ENCODE measurements at regions not wholly inside any gene's neighbourhood (a gene's known extent, or its start where the extent isn't known, plus 50 kb on each side); places are given as distances from the start of the nearest gene placed in this dataset.

- H2AFZ ChIP-seq (ENCODE audit: control insufficient read depth, low read depth, low read length), result no peak overlapping the region
- no TSS peak for BruUV-seq (replicated peaks)
- H4K20me1 ChIP-seq (ENCODE audit: control insufficient read depth, insufficient read depth), result no peaks in the 10 kb centered on the region
- no peaks in the 10 kb centered on the region for H3K79me2 ChIP-seq (ENCODE audit: control insufficient read depth, insufficient read depth, low read length)
- FAIRE-seq, result no peak
- no peaks in the 10 kb centered on the region for H3K4me1 ChIP-seq (ENCODE audit: control insufficient read depth, insufficient read depth, low read length)
- RAD21 ChIA-PET (ENCODE audit: unreplicated experiment), result no interaction called here
- 25% methylated on average over 1 of the region's 1 CpG for WGBS (ENCODE audit: insufficient coverage, insufficient replicate concordance, low lambda C conversion rate, missing lambda C conversion rate)
- H3K27ac ChIP-seq (ENCODE audit: control insufficient read depth, insufficient read depth), result no peak overlapping the region
- H3K36me3 ChIP-seq (ENCODE audit: control insufficient read depth in 2 of 2, insufficient read depth in 2 of 2, low read length in 1 of 2), result no peaks in the 10 kb centered on the region
- no peak overlapping the region for H3K9ac ChIP-seq (ENCODE audit: control insufficient read depth, insufficient read depth, low read length)
- in situ Hi-C loops (cut with MboI) (no loop called here), intact Hi-C loops (cut with micrococcal nuclease; ENCODE audit: unreplicated experiment) (no loop called here)
- DNase-seq (ENCODE audit: low read depth, low spot score), result no peak
- POLR2A ChIA-PET, result no interaction called here
- H3K27me3 ChIP-seq (replicated peaks in 1 of 2; ENCODE audit: control insufficient read depth in 2 of 2, insufficient read depth in 2 of 2, low read length in 1 of 2), result no peaks in the 10 kb centered on the region
- H3K9me3 ChIP-seq (replicated peaks; ENCODE audit: control insufficient read depth, insufficient read depth, low read length), result no peaks in the 10 kb centered on the region
- no peak overlapping the region for H3K4me3 ChIP-seq
- CTCF ChIA-PET, result interaction anchor here (0.6 kb wide), 1 partner anchor 20 kb away, joined by 3 read pairs; no protein-coding TSS in a partner anchor
- no peak for TF ChIP-seq ZNF207 (IDR thresholded peaks at IDR 0.05; ENCODE audit: borderline replicate concordance)
- TF ChIP-seq MTA2 (IDR thresholded peaks at IDR 0.05; ENCODE audit: low read depth), result no peak
- TF ChIP-seq RELA (IDR thresholded peaks at IDR 0.05; ENCODE audit: borderline replicate concordance, partially characterized antibody), result no peak
- TF ChIP-seq SP1 (IDR thresholded peaks at IDR 0.05; ENCODE audit: low read depth, low read length), result no peak
- no peak for TF ChIP-seq SUPT20H (IDR thresholded peaks at IDR 0.05; ENCODE audit: borderline replicate concordance, control insufficient read depth, low read depth, low read length)
- no peak for TF ChIP-seq SREBF2 (IDR thresholded peaks at IDR 0.05; ENCODE audit: low read length)
- no peak for TF ChIP-seq KDM1A (IDR thresholded peaks at IDR 0.05; ENCODE audit: borderline replicate concordance)
- TF ChIP-seq MAX (IDR thresholded peaks at IDR 0.05; ENCODE audit: low read depth, low read length), result no peak
- no peak for TF ChIP-seq GABPA (IDR thresholded peaks at IDR 0.05; ENCODE audit: low read depth)
- TF ChIP-seq FOXK2 (IDR thresholded peaks at IDR 0.05), result no peak
- TF ChIP-seq EGR1 (IDR thresholded peaks at IDR 0.05; ENCODE audit: borderline replicate concordance in 1 of 2, low read depth in 2 of 2, low read length in 2 of 2), result no peak
- no peak for TF ChIP-seq LARP7 (IDR thresholded peaks at IDR 0.05)
- TF ChIP-seq MEF2A (IDR thresholded peaks at IDR 0.05; ENCODE audit: insufficient read depth, low read depth, low read length), result no peak
- no peak for TF ChIP-seq NBN (IDR thresholded peaks at IDR 0.05)
- TF ChIP-seq, protein P1, sequence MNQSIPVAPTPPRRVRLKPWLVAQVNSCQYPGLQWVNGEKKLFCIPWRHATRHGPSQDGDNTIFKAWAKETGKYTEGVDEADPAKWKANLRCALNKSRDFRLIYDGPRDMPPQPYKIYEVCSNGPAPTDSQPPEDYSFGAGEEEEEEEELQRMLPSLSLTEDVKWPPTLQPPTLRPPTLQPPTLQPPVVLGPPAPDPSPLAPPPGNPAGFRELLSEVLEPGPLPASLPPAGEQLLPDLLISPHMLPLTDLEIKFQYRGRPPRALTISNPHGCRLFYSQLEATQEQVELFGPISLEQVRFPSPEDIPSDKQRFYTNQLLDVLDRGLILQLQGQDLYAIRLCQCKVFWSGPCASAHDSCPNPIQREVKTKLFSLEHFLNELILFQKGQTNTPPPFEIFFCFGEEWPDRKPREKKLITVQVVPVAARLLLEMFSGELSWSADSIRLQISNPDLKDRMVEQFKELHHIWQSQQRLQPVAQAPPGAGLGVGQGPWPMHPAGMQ (IDR thresholded peaks at IDR 0.05; ENCODE audit: borderline replicate concordance), result no peak
- TF ChIP-seq NR2F1 (conservative IDR thresholded peaks at IDR 0.05), result no peak
- TF ChIP-seq, protein P2, sequence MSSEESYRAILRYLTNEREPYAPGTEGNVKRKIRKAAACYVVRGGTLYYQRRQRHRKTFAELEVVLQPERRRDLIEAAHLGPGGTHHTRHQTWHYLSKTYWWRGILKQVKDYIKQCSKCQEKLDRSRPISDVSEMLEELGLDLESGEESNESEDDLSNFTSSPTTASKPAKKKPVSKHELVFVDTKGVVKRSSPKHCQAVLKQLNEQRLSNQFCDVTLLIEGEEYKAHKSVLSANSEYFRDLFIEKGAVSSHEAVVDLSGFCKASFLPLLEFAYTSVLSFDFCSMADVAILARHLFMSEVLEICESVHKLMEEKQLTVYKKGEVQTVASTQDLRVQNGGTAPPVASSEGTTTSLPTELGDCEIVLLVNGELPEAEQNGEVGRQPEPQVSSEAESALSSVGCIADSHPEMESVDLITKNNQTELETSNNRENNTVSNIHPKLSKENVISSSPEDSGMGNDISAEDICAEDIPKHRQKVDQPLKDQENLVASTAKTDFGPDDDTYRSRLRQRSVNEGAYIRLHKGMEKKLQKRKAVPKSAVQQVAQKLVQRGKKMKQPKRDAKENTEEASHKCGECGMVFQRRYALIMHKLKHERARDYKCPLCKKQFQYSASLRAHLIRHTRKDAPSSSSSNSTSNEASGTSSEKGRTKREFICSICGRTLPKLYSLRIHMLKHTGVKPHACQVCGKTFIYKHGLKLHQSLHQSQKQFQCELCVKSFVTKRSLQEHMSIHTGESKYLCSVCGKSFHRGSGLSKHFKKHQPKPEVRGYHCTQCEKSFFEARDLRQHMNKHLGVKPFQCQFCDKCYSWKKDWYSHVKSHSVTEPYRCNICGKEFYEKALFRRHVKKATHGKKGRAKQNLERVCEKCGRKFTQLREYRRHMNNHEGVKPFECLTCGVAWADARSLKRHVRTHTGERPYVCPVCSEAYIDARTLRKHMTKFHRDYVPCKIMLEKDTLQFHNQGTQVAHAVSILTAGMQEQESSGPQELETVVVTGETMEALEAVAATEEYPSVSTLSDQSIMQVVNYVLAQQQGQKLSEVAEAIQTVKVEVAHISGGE (CRISPR knock-in tag; IDR thresholded peaks at IDR 0.05), result no peak
- TF ChIP-seq NFXL1 (IDR thresholded peaks at IDR 0.05; ENCODE audit: borderline replicate concordance), result no peak
- TF ChIP-seq CREB1 (IDR thresholded peaks at IDR 0.05; ENCODE audit: low read depth), result no peak
- SMC1A ChIA-PET (ENCODE audit: uncharacterized antibody, unreplicated experiment), result interaction anchor here (0.6 to 1.1 kb wide), 2 partner anchors 8 to 310 kb away, joined by 3 read pairs; no protein-coding TSS in a partner anchor
- H3K4me2 ChIP-seq (ENCODE audit: control insufficient read depth, insufficient read depth), result no peak overlapping the region
- no peak for ATAC-seq
Observed at GRCh38 chr14:58701604-58702003, 63.8 kb downstream of the DACT1 start.

All from GM12878 (cell line).